ENCODE measurements at regions not wholly inside any gene's neighbourhood (a gene's known extent, or its start where the extent isn't known, plus 50 kb on each side); places are given as distances from the start of the nearest gene placed in this dataset.

- TF ChIP-seq FOS (IDR thresholded peaks at IDR 0.05; ENCODE audit: low read depth, low read length), result no peak
- no peak for TF ChIP-seq MXI1 (IDR thresholded peaks at IDR 0.05; ENCODE audit: borderline replicate concordance, low read depth, low read length)
- TF ChIP-seq CTCF (conservative IDR thresholded peaks at IDR 0.05; ENCODE audit: low read depth, low read length), result no peak
- no peak for TF ChIP-seq POLR2A (IDR thresholded peaks at IDR 0.05; ENCODE audit: low read depth, low read length)
Measured at GRCh38 chr2:21590026-21590690, 466.4 kb downstream of the TDRD15 start.

All from IMR-90 (cell line).